HG03520 (cell line): ENCODE measurements at regions not wholly inside any gene's neighbourhood (a gene's known extent, or its start where the extent isn't known, plus 50 kb on each side); places are given as distances from the start of the nearest gene placed in this dataset.
A peak's percentile ranks its signal among the peaks of the same experiment; 100 is the strongest.
"Not testable (repeated sequence)": the region's sequence is repeated elsewhere in the genome, so short reads cannot be mapped to it uniquely, and the experiment has no call there.

Experiments used
- ATAC-seq: cut with Tn5 transposase; IDR thresholded peaks from one replicate; pipeline ENCODE4 v1.9.1; 2021; ENCODE audit warnings: mild to moderate bottlenecking, moderate library complexity; ENCODE audit not compliant: unreplicated experiment

DNA sequence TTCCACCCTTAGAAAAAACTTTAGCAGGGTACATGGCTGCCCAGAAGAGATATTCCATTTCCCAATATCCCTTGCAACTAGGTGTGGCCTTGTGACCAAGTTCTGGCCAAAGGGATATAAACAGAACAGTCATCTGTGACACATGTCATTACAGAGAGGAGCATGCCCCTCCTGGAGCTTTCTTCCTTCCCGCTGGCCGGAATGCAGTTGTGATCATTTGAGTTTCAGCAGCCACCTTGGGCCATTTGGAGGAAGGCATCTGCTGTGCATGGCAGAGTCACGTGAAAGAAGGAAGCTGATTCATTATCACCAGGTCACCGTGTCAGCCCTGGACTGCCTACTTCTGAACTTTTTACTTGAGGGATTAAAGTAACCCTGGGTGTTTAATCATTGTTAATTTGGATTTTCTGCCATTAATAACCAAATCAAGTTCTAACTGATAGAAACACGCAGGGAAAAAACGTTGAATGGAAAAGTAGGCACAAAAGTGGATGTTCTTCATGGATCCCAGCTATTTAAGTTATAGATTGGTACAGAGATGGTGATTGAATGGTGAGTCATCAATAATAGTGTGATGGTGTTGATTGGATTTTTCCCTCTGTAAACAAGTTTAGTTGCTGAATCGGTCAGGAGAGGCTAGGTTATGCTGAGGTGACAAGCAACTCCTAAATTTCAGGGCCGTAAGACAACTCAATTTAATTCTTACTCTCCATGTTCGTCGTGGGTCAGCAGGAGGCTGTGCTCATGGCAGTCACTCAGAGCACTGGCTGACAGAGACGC is 80.7 kb upstream of the CCDC167 start:
- no peak for ATAC-seq

DNA sequence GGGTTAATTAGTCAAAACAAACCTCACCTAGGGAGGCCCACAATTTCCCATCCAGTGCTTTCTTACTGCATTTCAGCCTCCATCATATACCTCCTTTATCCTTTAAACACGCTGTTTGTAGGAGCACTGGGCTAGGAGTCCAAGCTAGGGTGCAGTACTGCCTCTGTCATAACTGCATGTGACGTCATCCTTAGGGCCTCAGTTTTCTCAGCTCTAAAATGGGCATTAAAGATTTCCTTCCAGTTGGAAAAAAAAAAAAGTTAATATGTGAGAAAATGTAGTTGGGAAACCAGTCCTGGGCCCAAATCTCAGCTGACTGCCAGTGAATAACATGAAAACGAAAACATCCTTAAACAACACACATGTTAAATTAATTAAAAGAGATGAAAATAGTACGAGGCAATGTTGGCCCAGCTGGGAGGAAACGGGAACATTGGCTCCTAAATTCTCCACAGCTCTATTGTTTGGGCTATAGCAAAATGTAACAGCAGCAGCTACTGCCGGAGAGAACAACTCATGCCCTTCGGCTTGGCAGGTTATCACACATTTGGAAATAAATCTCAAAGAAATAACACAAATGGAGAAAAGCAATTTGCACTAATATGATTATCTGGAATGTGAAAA is 79.9 kb upstream of the CCDC167 start:
- ATAC-seq: no peak

DNA sequence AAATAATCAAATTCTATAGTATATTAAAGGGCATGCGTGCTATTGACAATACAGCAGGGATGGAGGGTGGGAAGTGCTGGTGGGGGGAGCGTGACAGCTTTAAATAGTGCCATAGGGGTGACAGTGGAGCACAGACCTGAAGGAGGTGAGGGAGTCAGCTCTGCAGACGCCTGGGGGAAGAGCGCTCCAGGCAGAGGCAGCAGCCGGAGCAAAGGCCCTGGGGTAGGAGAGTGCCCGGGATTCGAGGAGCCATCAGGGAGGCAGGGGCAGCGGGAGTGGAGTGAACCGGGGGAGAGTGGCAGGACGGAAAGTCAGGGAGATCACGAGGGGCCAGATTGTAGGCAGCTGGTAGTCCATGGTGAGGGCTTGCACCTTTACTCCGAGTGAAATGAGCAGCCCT is 78.4 kb upstream of the CCDC167 start:
- no peak for ATAC-seq

DNA sequence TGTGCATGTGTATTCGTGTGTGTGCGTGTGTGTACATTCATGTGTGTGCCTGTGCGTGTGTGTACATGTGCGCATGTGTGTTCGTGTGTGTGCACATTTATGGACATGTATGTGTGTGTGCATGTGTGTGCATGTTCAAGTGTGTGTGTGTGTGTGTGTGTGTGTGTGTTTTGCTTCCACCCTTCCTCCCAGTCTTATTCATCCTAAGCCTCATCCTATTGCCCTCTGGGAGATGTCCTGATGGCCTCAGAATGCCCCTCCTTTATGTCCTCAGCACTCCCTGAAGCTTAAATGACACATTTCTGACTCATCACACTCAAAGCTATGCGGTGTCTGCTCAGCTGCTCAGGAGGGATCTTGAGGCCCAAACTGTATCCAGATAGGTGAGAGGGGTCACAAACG is 76.6 kb upstream of the CCDC167 start:
- no peak for ATAC-seq

DNA sequence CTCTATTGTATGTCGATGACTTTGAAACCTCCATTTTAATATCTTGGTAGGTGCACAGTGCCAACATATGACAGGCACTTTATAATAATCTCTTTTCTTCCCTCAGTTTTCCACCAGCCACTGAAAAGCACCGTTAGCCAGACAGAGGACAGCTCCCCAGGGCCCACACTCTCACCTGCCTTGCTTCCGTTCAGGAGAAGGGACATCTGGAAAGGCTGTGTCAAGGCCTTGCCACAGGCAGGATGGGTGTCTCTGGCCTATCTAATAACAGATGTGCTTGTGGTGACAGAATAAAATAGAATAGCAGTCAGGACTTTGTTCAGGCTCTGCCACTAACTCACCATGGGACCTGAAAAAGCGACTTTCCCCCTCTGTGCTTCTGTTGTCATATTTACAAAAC is 75.5 kb upstream of the CCDC167 start:
- no peak for ATAC-seq

DNA sequence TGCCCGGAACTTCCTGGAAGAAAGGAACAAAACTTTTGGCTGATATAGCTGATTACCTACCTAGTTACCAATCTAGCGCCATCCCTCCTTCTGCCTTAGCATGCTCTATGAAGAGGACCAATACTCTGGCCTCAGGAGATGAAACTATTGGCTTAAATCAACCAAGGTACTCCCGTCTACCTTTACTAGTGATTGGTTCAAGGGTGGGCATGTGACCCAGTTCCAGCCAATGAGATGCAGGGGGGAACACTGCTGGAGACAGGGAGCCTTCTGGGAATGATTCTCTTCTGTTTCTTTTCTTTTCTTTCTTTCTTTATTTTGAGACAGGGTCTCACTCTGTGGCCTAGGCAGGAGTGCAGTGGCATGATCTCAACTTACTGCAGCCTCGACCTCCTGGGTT is 72.6 kb upstream of the CCDC167 start:
- no peak for ATAC-seq

DNA sequence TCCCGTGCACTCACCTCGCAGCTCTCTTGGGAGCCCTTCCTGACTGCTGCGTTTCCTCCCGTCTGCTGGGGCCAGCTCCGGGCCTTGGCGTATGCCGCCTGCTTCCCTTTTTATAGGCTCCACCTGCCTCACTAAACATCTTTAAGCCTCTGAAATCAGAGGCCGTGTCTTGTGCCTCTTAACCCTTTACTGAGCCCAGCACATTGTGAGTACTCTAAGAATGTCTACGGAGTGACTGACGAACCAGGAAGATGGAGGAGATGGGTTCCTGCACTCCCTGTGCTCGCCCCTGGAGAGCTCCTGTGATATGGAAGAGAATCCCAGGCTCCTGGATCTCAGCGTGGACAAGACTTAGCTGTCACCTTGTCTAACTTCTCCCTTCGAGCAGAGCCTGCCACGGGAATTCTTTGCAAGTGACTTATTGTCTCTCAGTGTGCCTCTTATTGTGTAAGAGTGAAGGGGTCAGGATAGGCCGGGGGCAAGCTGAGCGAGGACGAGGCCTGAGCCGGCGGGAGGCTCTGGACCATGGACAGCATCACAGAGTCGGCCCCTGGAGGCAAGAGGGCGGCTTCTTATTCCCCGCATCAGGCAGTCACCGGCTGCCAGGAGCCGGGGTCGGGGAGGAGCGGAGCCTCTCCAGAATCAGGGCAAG is 70.9 kb upstream of the CCDC167 start:
- no peak for ATAC-seq

DNA sequence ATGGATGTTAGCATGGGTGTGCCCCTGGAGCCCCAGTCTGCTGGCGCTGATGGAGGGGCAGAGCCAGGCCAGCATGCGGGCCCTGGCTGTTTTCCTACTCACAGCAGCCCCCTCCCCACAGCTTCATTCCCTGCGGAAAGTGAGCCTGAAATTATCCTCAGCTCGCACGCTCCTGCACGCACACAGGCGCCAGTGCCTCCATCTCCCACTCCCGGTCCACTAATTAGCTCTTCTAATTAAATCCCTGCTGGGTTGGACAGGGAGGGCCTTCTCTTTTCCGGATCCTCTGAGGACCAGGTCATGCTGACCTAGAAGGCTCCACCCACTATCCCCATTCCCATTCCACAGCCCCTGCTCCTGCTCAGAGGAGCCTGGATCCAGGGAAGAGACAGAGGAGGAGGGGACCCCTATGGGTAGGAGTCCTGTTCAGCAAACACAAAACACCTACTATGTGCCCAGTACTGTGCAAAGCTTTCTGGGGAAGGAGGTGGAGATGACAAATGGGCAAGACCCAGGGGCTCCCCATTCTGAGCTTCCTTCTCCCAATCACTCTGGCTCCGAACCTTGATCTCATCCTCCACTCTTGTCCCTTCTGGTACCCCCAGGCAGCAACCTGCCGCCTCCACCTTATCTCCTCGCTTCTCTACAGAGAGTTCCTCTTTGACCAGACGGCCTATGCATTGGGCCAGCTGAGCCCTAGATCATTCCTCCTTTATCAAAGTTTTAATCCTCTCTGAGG is 70.2 kb upstream of the CCDC167 start:
- no peak for ATAC-seq

DNA sequence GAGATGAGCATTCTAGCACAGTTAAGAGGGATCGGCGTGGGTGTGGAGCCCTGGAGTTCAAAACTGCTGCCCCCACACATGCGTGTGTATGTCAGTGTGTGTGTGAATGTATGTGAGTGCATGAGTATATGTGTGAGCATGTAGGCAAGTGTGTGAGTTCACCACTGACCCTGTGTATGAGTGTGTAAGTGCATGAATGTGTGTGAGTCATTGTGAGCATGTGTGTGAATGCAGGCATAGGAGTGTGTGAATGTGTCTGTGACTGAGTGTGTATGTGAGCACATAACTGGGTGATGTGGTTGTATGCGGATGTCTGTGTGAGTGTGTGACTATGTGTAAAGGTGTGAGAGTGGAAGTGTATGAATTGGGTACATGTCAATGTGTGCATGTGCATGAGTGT is 69.6 kb upstream of the CCDC167 start:
- ATAC-seq: no peak

DNA sequence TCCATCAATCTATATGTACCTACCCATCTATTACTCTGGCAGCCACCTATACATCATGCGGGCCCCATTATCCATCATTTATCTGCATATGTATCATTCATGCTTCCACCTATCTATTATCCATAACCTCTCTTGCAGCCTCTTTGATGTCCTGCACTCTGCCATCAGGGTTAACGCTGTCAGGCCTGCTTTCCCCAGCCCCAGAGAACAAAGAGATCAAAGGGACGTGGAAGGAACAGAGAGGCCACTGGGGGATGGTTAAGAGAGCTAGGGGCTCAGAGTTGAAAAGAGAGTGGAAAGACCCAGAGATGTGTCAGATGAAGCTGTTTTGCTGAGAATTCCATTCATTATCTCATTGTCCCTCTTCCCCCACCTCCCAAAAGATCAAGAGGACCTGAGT is 67.3 kb upstream of the CCDC167 start:
- ATAC-seq: no peak

DNA sequence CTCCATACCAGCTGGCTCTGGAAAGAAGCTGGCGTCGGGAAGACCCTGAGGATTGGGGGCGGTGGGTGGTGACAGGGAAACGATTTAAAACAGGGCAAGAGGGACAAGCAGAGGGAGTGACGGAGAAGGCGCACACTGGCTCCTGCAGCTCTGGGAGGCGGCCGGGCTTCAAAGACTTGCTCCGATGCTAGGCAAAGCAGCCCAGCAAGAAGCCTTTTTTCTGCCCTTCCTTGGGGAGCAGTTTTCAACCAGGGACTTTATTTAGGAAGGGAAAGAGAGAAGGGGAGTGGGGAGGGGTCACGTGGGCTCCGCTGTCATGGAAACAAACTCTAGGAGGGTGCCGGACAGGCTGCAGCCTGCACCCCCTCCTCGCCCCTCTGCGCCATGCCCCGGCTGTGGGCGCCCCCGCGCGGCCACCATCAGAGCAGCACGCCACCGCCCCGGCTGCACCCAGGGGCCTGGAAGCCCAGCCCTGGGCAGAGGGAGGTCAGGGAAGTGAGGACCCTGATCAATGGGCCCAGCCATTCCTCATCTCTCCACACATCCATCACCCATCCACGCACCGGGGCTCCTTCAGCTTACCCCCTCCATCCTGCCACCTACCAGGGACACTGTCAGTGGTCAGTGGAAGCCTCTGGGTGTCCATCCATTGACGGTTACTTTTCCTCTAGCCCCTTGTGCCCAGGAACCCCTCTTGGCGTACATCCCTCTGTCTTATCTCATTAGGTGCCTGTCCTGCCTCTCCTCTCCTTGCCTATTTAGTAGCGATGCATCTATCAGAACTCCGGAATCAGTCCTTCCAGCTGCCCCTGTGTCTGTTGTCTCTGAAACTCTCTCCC is 66.6 kb upstream of the CCDC167 start:
- peak; percentile 39 for ATAC-seq

DNA sequence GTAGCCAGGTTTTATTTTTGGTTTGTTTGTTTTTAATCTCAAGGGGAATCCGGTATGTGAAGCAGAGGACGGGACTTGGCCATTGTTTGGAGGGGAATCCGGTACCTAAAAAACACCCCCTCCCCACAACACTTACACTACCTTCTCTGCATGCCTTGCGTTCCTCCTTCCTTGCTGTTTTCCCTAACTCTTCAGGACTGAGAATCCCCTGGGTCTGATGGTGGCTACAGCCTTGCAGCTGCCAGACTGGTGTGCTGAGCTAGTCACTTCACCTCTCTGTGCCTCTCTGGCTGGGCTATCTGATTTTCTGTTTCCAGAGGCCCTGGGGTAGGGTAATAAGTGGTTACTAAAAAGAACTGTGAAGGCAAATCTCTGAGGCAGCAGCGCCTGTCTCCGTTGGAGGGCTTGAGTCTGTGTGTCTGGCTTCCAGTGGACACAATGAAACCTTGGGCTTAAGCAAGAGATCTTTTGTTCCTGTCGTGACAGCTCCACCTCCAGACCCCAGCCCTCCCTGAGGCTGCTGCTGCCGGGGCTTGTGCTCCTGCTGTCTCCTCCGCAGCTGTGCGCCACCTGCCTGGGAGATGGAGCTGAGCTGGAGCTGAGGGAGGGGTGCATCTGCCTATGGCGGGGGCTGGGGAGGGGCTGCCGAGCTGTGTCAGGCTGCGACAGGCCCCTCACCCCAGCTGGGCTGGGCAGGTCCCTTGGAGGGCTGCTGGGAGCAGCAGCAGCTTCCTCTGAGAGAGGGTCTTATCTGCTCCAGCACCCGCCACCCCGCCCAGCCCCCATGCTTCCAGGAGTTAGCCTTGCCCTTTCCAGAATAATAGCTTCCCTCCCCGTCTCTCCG is 65.8 kb upstream of the CCDC167 start:
- ATAC-seq: no peak

DNA sequence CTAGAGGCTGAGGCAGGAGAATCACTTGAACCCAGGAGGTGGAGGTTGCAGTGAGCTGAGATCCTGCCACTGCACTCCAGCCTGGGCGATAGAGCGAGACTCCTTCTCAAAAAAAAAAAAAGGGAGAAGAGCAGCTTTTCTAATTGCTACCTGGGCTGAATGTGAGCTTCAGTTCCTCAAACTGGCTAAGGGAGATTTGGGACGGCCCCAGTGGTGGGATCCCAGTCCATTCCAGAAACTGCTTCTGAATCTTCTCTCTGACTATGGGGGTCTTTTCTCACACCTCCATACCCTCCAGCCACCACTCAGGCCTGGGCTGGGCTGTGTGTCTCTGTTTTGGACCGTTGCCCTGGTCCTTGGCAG is 63.2 kb upstream of the CCDC167 start:
- ATAC-seq: not testable (repeated sequence)

DNA sequence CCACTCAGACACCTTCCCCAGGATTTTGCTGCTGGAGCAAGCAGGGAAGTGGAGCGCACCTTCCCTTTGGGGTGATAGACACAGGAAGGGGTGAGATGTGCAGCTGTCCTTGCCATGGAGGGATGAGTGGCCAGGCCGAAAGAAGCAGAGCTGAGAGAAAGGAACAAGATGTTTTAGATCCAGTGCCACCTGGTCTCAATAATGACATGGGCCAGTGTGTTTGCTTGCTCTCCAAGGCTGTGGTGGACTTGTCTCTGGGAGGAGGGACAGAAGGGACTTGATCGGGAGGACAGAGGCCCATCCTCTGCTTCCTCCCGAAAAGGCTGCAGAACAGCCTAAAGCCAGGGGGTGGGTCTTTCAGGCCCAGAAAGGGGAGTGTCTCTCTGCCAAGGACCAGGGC is 61.7 kb upstream of the CCDC167 start:
- no peak for ATAC-seq

DNA sequence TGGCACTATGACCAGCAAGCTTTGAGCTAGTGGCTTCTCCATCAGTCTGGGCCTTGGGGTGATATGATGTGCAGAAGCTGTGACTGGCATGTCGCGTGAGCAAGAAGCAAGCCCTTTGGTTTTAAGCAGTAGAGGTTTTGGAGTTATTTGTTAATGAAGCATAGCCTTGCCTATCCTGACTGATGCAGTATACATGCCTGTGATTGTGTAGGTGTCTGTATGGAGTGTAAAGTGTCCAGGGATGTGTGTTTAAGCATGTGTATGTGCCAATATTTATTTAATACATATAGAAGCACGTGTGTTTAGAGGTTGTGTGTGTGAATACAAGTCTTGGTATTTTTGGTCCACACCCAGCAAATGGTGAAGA is 61.0 kb upstream of the CCDC167 start:
- no peak for ATAC-seq

DNA sequence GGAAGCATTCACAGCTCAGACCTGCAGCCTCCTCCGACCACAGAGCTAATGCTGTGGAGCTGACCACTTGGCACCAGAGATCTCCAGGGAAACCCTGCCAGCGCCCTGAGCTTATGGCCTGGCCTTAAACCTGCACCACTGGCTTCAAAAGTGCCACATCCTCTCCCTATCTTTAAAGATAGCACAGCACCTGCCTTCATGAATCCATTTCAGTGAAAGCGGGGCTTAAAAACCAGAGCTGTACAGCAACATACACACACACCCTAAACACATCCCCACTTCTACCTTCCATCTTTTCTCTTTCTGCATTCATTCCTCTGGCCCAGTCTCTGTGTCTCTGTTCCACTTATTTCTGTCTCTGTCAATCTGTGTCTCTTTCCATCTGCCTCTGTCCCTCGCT is 59.8 kb upstream of the CCDC167 start:
- ATAC-seq: no peak

DNA sequence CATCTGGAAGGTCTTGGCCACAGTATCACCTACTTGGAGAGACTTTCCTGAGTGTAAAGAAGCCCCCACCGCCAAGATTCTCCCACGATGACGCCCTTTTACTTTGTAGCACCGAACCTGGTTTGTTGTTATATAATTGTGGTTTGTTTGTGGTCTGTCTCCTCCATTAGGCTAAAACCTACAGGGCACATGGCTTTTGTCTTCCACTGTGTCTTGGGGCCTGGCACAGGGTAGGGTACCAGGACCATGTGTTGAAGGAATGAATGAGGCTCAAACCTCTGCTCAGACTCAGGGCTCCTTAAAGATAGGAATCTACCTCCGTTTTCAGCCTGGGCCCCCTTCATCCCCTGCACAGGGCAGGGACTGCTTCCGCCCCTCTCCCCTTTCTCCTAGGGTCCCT is 59.4 kb upstream of the CCDC167 start:
- no peak for ATAC-seq

DNA sequence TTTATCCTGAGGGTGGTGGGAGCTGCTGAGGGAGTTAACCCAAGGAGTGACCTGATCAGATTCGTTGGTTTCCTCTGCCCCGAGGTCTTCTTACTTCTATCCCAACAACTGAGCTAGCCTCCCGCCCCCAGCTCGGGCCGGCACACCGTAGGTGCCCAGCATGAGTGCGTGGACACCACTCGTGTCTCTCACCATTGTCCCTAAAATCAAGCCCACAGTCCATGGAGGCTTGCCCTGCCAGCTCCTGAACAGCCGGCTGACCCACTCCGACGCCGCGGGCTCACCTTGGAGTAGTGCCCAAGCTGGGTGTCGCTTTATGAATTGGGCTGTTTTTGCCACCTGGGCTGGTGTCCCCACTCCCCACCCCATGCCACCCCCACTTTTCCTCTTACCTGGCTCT is 59.0 kb upstream of the CCDC167 start:
- no peak for ATAC-seq

DNA sequence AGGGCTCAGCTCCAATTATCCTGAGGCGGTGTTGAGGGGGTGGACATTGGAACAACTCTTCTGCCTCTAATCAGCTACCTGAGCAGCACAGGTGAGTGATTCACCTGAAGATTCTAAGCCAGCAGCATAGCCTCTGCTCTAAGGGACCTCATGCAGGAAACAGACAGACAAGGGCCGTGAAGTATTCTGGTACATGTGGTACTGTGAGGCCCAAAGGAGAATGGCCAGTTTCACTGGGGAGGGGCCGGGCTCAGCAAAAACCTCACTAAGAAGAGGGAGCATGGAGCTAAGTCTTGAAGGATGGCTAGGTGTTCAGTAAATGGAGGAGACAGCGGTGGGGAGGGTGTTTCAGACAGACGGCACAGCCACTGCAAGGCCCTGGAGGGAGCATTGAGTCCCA is 58.5 kb upstream of the CCDC167 start:
- ATAC-seq: no peak

DNA sequence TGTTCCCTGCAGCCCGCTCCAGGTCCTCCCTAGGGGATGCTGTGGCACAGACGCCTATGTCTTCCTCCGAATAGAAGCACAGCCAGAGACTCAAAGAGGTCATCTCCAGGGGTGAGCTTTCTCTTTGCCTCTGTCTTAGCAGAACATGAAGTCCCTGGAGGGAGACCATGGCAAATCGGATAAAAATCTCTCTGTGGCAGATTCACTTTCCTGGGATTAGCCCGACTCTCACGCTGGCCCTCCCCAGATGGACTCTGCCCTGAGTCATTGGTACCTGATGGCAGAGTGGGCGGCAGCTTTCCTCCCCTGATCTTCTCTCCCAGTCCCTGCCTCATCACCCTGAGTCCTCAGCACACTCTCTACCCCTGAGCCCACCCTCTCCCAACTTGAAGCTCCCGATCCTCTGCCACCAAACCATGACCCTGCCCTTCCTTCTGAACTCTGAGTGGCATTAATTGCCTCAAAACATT is 58.0 kb upstream of the CCDC167 start:
- no peak for ATAC-seq
